Neuronal stem cell (in vitro differentiated cells): ENCODE measurements at regions not wholly inside any gene's neighbourhood (a gene's known extent, or its start where the extent isn't known, plus 50 kb on each side); places are given as distances from the start of the nearest gene placed in this dataset.

Experiments
- DNase-seq: peaks from one replicate; pipeline ENCODE4 v3.0.0-alpha.2; 2013; ENCODE audit warnings: low spot score
- H2AFZ ChIP-seq: one replicate; pipeline ENCODE4 v1.6.1; 2013; ENCODE audit warnings: mild to moderate bottlenecking, low read length, inconsistent platforms
- H2AK5ac ChIP-seq: 2 replicates; pipeline ENCODE4 v1.6.1; 2013; ENCODE audit warnings: low read depth, mild to moderate bottlenecking, inconsistent platforms, low read length, moderate library complexity, mixed read lengths
- H2BK120ac ChIP-seq: 2 replicates; pipeline ENCODE4 v1.6.1; 2013; ENCODE audit warnings: low read depth, mild to moderate bottlenecking, inconsistent platforms, low read length, moderate library complexity, mixed read lengths
- H2BK12ac ChIP-seq: one replicate; pipeline ENCODE4 v1.6.1; 2013; ENCODE audit warnings: low read length, inconsistent platforms
- H2BK15ac ChIP-seq: 2 replicates; pipeline ENCODE4 v1.6.1; 2013; ENCODE audit warnings: mild to moderate bottlenecking, low read length, inconsistent platforms, mixed read lengths
- H2BK5ac ChIP-seq: one replicate; pipeline ENCODE4 v1.6.1; 2013; ENCODE audit warnings: inconsistent platforms, mild to moderate bottlenecking, low read length, moderate library complexity
- H3K14ac ChIP-seq: one replicate; pipeline ENCODE4 v1.6.1; 2013; ENCODE audit warnings: low read length, inconsistent platforms
- H3K18ac ChIP-seq: 2 replicates; pipeline ENCODE4 v1.6.1; 2013; ENCODE audit warnings: low read length, inconsistent platforms
- H3K23ac ChIP-seq: 2 replicates; pipeline ENCODE4 v1.6.1; 2013; ENCODE audit warnings: low read depth, mild to moderate bottlenecking, mixed read lengths, low read length, inconsistent platforms; ENCODE audit not compliant: poor library complexity
- H3K27ac ChIP-seq: replicated peaks from 3 replicates; pipeline ENCODE4 v1.5.1; 2013; ENCODE audit warnings: low read length, inconsistent platforms
- H3K27me3 ChIP-seq, 3 experiments: 2 replicates each; pipeline ENCODE4 v1.6.1; 2013; ENCODE audit warnings: low read length in 3 of 3, mild to moderate bottlenecking in 2 of 3, inconsistent platforms in 1 of 3, low read depth in 1 of 3, mixed read lengths in 1 of 3, moderate library complexity in 1 of 3; ENCODE audit not compliant: control insufficient read depth in 3 of 3, insufficient read depth in 3 of 3
- H3K36me3 ChIP-seq, 2 donors: replicated peaks in 1 of 2; 2 replicates each; pipeline ENCODE4 v1.6.1; 2013; ENCODE audit warnings: low read length in 2 of 2; ENCODE audit not compliant: control insufficient read depth in 2 of 2, insufficient read depth in 2 of 2
- H3K4ac ChIP-seq: 2 replicates; pipeline ENCODE4 v1.6.1; 2013; ENCODE audit warnings: inconsistent platforms, mild to moderate bottlenecking, low read length, moderate library complexity
- H3K4me1 ChIP-seq, 2 donors: 1 replicate in 1 of 2; 2 replicates in 1 of 2; pipeline ENCODE4 v1.6.1; 2013; ENCODE audit warnings: low read length in 2 of 2, low read depth in 1 of 2; ENCODE audit not compliant: control insufficient read depth in 2 of 2, insufficient read depth in 1 of 2
- H3K4me2 ChIP-seq: one replicate; pipeline ENCODE4 v1.6.1; 2013; ENCODE audit warnings: mild to moderate bottlenecking, low read length, inconsistent platforms; ENCODE audit not compliant: insufficient read depth, poor library complexity, severe bottlenecking
- H3K4me3 ChIP-seq, 2 donors: 2 replicates each; pipeline ENCODE4 v1.5.1; 2013; ENCODE audit warnings: low read length in 2 of 2, mild to moderate bottlenecking in 2 of 2, inconsistent platforms in 1 of 2, moderate library complexity in 1 of 2
- H3K79me1 ChIP-seq: one replicate; pipeline ENCODE4 v1.6.1; 2013; ENCODE audit warnings: low read depth, mild to moderate bottlenecking, inconsistent platforms, low read length, moderate library complexity
- H3K9ac ChIP-seq: one replicate; pipeline ENCODE4 v1.6.1; 2013; ENCODE audit warnings: mild to moderate bottlenecking, low read depth, low read length, inconsistent platforms; ENCODE audit not compliant: poor library complexity
- H3K9me3 ChIP-seq, 2 donors: replicated peaks in 1 of 2; 2 replicates each; pipeline versions ENCODE3 to v1.6.1; 2013; ENCODE audit warnings: low read length in 2 of 2, mild to moderate bottlenecking in 2 of 2, inconsistent platforms in 1 of 2, low read depth in 1 of 2, mixed read lengths in 1 of 2, moderate library complexity in 1 of 2; ENCODE audit not compliant: control insufficient read depth in 2 of 2, insufficient read depth in 1 of 2
- H4K8ac ChIP-seq: one replicate; pipeline ENCODE4 v1.6.1; 2013; ENCODE audit warnings: low read depth, mild to moderate bottlenecking, inconsistent platforms, low read length, moderate library complexity
- H4K91ac ChIP-seq: one replicate; pipeline ENCODE4 v1.6.1; 2013; ENCODE audit warnings: low read length, low read depth, mild to moderate bottlenecking, inconsistent platforms; ENCODE audit not compliant: poor library complexity
- WGBS, 2 donors: extraction: QIAGEN DNeasy Blood & Tissue Kit; methylation state at CpG; one replicate each; pipeline ENCODE4 v1.1.7; 2013; ENCODE audit warnings: missing lambda C conversion rate in 2 of 2, mixed read lengths in 1 of 2; ENCODE audit not compliant: insufficient read length in 2 of 2, insufficient replicate concordance in 1 of 2; ENCODE audit errors: extremely low coverage in 2 of 2; 5-methylcytosine and 5-hydroxymethylcytosine counted together

DNA sequence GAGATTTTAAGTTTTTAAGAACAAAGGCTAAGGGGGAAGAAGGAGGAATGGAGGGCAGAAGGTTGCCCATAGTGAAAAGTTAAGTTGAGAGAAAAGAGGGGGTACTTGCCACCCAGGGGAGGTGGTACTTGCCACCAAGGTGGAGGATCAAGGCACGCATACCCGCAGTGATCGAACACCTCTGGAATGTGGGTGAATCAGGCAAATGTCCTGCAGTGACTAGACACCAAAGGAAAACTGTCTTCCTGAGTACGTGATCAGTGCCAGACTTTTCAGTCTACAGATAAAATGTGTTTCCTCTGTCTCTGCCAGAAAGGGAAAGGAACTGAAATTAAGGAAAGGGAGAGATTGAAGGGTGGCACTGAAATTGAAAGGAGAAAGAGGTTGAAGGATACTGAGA, 2285.3 kb downstream of the TP53TG3F start:
- H3K18ac ChIP-seq, result no peak overlapping the region
- no peak overlapping the region for H3K14ac ChIP-seq
- no peaks in the 10 kb centered on the region for H3K4me1 ChIP-seq
- H3K4ac ChIP-seq, result no peak overlapping the region
- peaks cover 0 to 40% of the 10 kb centered on the region in 2 donors for H3K9me3 ChIP-seq
- no peak overlapping the region for H2BK12ac ChIP-seq
- no peak overlapping the region for H3K4me2 ChIP-seq
- H4K8ac ChIP-seq, result no peak overlapping the region
- no peak overlapping the region for H3K9ac ChIP-seq
- no peak overlapping the region for H2BK15ac ChIP-seq
- H3K36me3 ChIP-seq, result no peaks in the 10 kb centered on the region
- WGBS, 2 donors, result no CpG with 5 or more reads among the region's 4 CpGs
- no peak for DNase-seq
- no peak overlapping the region for H3K23ac ChIP-seq
- H3K79me1 ChIP-seq, result peaks cover 4% of the 10 kb centered on the region
- no peak overlapping the region for H3K27ac ChIP-seq
- no peak overlapping the region for H4K91ac ChIP-seq
- H3K4me3 ChIP-seq, result no peak overlapping the region
- no peak overlapping the region for H2BK120ac ChIP-seq
- no peak overlapping the region for H2AFZ ChIP-seq
- H2AK5ac ChIP-seq, result no peak overlapping the region
- H2BK5ac ChIP-seq, result no peak overlapping the region
- H3K27me3 ChIP-seq, result no peaks in the 10 kb centered on the region

DNA sequence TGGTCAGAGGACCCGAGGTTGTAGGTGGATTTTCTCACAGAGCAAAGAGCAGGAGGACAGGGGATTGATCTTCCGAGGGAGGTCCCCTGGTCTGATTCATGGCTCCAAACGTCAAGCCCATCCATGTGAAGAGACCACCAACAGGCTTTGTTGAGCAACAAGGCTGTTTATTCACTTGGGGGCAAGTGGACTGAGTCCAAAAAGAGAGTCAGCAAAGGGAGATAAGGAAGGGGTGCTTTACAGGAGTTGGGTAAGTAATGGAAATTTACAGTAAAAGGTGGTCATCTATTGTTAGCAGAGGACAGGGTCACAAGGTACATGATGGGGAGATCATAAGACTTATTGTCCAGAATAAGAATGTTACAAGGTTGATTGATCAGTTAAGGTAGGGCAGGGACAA, 2285.8 kb downstream of the TP53TG3F start:
- H3K9me3 ChIP-seq, result peaks cover 0 to 39% of the 10 kb centered on the region in 2 donors

DNA sequence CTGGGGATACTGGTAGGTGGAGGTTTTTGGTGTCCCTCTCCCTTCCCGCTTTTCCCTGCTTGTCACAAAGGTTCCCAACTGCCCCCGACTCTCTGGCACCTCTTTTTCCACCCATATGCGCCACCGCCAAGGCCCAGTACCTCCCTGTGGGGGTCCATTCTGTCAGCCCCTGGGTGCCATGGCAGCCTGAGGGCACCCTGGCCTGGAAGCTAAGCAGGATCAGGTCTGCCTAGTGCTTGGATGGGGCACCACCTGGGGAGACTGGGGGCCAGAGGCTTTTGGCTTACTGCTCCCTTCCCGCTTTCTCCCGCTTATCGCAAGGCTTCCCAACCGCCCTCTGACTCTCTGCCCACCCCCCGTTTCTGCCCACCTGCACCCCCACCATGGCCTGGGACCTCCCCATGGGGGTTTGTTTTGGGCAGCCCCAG, 2286.4 kb downstream of the TP53TG3F start:
- Histone ChIP-seq H3K4me1 (no peaks in the 10 kb centered on the region), H3K36me3 (no peaks in the 10 kb centered on the region), H2BK15ac (no peak overlapping the region), H2AFZ (no peak overlapping the region), H2BK12ac (no peak overlapping the region), H2BK120ac (no peak overlapping the region), H3K18ac (no peak overlapping the region), H3K9ac (no peak overlapping the region), H3K4me2 (no peak overlapping the region), H3K79me1 (peaks cover 4% of the 10 kb centered on the region), H3K23ac (no peak overlapping the region), H4K8ac (no peak overlapping the region), H3K4ac (no peak overlapping the region), H2AK5ac (no peak overlapping the region), H3K27me3 (no peaks in the 10 kb centered on the region), H3K4me3 (no peak overlapping the region), H3K9me3 (peaks cover 0 to 41% of the 10 kb centered on the region in 2 donors), H3K27ac (no peak overlapping the region), H4K91ac (no peak overlapping the region), H3K14ac (no peak overlapping the region), H2BK5ac (no peak overlapping the region)
- no peak for DNase-seq
- WGBS, 2 donors, result no CpG with 5 or more reads among the region's 9 CpGs

More for the DNA sequence above, 2285.8 kb downstream of the TP53TG3F start:
- Histone ChIP-seq H3K18ac (no peak overlapping the region), H2BK12ac (no peak overlapping the region), H2BK5ac (no peak overlapping the region), H3K4me2 (no peak overlapping the region), H3K36me3 (no peaks in the 10 kb centered on the region), H2AK5ac (no peak overlapping the region), H3K79me1 (peaks cover 4% of the 10 kb centered on the region), H3K4ac (no peak overlapping the region), H3K14ac (no peak overlapping the region), H3K4me1 (no peaks in the 10 kb centered on the region), H3K9ac (no peak overlapping the region), H3K27ac (no peak overlapping the region), H3K23ac (no peak overlapping the region), H2AFZ (no peak overlapping the region), H3K4me3 (no peak overlapping the region), H2BK15ac (no peak overlapping the region), H2BK120ac (no peak overlapping the region), H4K91ac (no peak overlapping the region), H3K27me3 (no peaks in the 10 kb centered on the region), H4K8ac (no peak overlapping the region)
- WGBS, 2 donors, result no CpG with 5 or more reads among the region's 3 CpGs
- DNase-seq, result no peak

DNA sequence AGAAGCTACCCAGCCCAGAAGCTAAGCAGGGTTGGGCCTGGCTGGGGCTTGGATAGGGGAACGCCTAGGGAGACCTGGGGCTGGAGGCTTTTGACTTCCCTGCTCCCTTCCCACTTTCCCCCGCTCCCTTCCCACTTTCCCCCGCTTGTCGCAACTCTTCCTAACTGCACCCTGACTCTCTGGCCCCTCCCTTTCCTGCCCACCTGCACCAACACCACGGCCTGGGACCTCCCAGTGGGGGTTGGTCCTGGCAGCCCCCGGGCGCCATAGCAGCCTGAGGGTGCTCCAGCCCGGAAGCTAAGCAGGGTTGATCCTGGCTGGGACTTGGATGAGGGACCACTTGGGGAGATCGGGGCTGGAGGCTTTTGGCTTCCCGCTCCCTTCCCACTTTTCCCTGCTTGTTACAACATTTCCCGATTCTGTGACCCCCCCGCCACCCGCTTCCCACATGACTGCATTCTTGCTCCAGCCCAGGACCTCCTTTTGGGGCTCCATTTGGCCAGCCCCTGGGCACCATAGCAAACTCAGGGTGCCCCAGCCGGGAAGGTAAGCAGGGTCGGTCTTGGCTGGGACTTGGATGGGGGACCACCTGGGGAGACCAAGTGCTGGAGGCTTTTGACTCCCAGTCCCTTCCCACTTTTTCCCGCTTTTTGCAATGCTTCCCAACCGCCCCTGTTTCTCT, 2287.0 kb downstream of the TP53TG3F start:
- no peak overlapping the region for H3K18ac ChIP-seq
- no peak overlapping the region for H2BK120ac ChIP-seq
- H3K79me1 ChIP-seq, result peaks cover 4% of the 10 kb centered on the region
- no peak overlapping the region for H2AFZ ChIP-seq
- no peak overlapping the region for H3K27ac ChIP-seq
- DNase-seq, result no peak
- no peak overlapping the region for H3K4ac ChIP-seq
- no peak overlapping the region for H3K4me3 ChIP-seq
- no peak overlapping the region for H3K14ac ChIP-seq
- H4K91ac ChIP-seq, result no peak overlapping the region
- no peak overlapping the region for H2BK12ac ChIP-seq
- no peak overlapping the region for H2AK5ac ChIP-seq
- H3K4me1 ChIP-seq, result no peaks in the 10 kb centered on the region
- no CpG with 5 or more reads among the region's 17 CpGs for WGBS, 2 donors
- no peaks in the 10 kb centered on the region for H3K36me3 ChIP-seq
- H3K4me2 ChIP-seq, result no peak overlapping the region
- H3K23ac ChIP-seq, result no peak overlapping the region
- no peak overlapping the region for H2BK5ac ChIP-seq
- H3K9me3 ChIP-seq, result peaks cover 0 to 46% of the 10 kb centered on the region in 2 donors
- no peaks in the 10 kb centered on the region for H3K27me3 ChIP-seq
- no peak overlapping the region for H3K9ac ChIP-seq
- no peak overlapping the region for H2BK15ac ChIP-seq
- no peak overlapping the region for H4K8ac ChIP-seq
